ENCODE measurements at regions not wholly inside any gene's neighbourhood (a gene's known extent, or its start where the extent isn't known, plus 50 kb on each side); places are given as distances from the start of the nearest gene placed in this dataset.

- no peak overlapping the region for H3K27ac ChIP-seq
- TF ChIP-seq ZFX (IDR thresholded peaks at IDR 0.05) (no peak), CTCF (conservative IDR thresholded peaks at IDR 0.05) (no peak)
Observed at GRCh38 chr4:57575426-57575825, 465.2 kb upstream of the IGFBP7 start.

- TF ChIP-seq CTCF (conservative IDR thresholded peaks at IDR 0.05): no peak; the same call in 1 of the 2 replicates
- TF ChIP-seq ZFX (IDR thresholded peaks at IDR 0.05): no peak
- no peak overlapping the region for H3K27ac ChIP-seq
Observed at GRCh38 chr4:57554556-57555092, 444.4 kb upstream of the IGFBP7 start.

- no peak overlapping the region for H3K27ac ChIP-seq
- TF ChIP-seq ZFX (IDR thresholded peaks at IDR 0.05): no peak
- TF ChIP-seq CTCF (conservative IDR thresholded peaks at IDR 0.05): no peak
Observed at GRCh38 chr4:57553728-57554127, 443.5 kb upstream of the IGFBP7 start.

- H3K27ac ChIP-seq: no peak overlapping the region
- TF ChIP-seq CTCF (conservative IDR thresholded peaks at IDR 0.05) (no peak), ZFX (IDR thresholded peaks at IDR 0.05) (no peak)
Observed at GRCh38 chr4:57550198-57550597, 440.0 kb upstream of the IGFBP7 start.

GRCh38 chr4:57548856-57549255 is 438.7 kb upstream of the IGFBP7 start:
- TF ChIP-seq CTCF (conservative IDR thresholded peaks at IDR 0.05) (no peak), ZFX (IDR thresholded peaks at IDR 0.05) (no peak)
- no peak overlapping the region for H3K27ac ChIP-seq

GRCh38 chr4:57544811-57545654 is 434.8 kb upstream of the IGFBP7 start:
- no peak overlapping the region for H3K27ac ChIP-seq
- TF ChIP-seq CTCF (conservative IDR thresholded peaks at IDR 0.05) (no peak), ZFX (IDR thresholded peaks at IDR 0.05) (no peak)

- no peak overlapping the region for H3K27ac ChIP-seq
- TF ChIP-seq ZFX (IDR thresholded peaks at IDR 0.05) (no peak), CTCF (conservative IDR thresholded peaks at IDR 0.05) (no peak)
Observed at GRCh38 chr4:57504797-57505530, 394.8 kb upstream of the IGFBP7 start.
